DMS53 treated with DMSO at 0.1 percent for 48 hours (cell line): ENCODE measurements at regions not wholly inside any gene's neighbourhood (a gene's known extent, or its start where the extent isn't known, plus 50 kb on each side); places are given as distances from the start of the nearest gene placed in this dataset.
A peak's percentile ranks its signal among the peaks of the same experiment; 100 is the strongest.
"Not testable (repeated sequence)": the region's sequence is repeated elsewhere in the genome, so short reads cannot be mapped to it uniquely, and the experiment has no call there.

Experiments used
- DNase-seq: peaks from one replicate; lab custom pipeline; 2025; ENCODE audit not compliant: unreplicated experiment; lab: John Stamatoyannopoulos, UW

DNA sequence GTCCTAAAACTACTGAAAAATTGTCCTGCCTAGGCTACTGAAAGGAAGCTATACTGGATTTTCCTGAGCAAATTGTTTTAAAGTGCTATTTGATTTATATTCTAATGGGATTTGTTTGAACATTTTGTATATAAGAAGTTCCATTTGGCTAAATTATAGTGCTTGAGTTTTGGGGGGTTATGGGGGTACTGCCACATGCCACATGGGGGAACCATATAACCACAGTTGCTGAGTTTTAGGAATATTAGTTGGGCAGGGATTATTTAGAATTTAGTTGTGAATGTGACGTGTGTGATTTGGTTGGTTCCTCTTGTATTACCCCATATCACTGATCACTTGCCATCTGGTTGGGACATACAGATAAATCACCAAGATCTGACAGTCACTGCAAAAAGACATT lies 224.5 kb upstream of the TAPT1 start:
- DNase-seq = no peak

DNA sequence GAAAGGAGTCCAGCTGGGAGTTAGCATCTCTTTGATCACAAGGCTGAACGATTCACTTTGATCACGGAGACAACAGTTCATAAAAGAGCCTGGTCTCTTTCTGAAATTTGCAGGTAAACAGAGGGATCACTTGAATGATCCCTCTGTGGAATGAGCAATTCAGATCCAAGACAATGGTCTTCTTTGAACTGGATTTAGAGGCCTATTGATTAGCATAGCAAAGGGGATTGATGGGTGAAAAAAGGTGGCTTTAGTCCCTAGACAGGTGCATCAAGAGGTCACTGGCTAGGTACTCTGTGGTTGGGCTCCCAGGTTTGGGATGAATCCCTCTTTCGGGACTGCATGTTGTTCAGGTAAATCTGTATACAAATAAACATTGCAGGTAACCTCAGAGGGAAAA lies 223.8 kb upstream of the TAPT1 start:
- DNase-seq = no peak

- DNase-seq = no peak
Observed at GRCh38 chr4:16449406-16449805, 223.1 kb upstream of the TAPT1 start.

- DNase-seq = no peak
Observed at GRCh38 chr4:16448241-16448840, 222.1 kb upstream of the TAPT1 start.

GRCh38 chr4:16443504-16444088 lies 217.3 kb upstream of the TAPT1 start:
- peak; percentile 51 for DNase-seq

DNA sequence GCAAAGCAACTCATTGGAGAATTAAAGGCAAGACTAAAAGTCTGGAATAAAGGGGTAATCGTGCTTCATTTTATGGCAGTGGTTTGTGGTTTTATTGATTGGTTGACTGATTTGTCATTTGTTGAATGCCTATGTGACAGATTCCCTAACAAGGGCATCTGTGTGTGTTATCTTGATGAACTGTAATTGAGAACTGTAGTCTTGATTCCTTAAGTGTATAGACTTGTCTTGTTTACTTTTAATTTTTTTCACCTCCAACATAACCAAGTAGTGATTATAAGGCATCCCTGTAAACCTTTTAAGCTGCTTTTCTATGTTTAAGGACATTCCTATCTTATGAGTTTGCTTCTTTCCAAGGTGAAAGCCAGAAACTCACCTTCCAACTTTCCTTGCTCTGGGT lies 216.0 kb upstream of the TAPT1 start:
- DNase-seq = no peak

DNA sequence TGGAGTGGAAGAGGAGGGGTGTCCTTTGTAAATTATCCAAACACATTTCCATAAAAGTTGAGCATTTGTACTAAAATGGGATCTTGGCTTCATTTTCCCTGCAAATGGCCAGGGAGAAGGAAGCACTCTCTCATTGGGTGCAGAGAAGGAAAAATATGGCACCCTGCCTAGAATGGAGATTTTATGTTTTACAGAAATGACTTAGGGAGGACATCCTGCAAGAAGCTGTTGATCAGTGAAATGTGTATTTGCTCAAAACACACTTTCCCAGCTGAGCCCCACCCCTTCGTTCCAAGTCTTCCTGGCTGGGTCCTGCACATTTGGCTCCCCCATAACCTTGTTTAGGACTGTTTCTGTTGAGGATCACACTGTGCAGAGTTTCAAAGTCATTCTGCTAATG lies 213.5 kb upstream of the TAPT1 start:
- DNase-seq = no peak

- no peak for DNase-seq
Observed at GRCh38 chr4:16438986-16439385, 212.7 kb upstream of the TAPT1 start.

DNA sequence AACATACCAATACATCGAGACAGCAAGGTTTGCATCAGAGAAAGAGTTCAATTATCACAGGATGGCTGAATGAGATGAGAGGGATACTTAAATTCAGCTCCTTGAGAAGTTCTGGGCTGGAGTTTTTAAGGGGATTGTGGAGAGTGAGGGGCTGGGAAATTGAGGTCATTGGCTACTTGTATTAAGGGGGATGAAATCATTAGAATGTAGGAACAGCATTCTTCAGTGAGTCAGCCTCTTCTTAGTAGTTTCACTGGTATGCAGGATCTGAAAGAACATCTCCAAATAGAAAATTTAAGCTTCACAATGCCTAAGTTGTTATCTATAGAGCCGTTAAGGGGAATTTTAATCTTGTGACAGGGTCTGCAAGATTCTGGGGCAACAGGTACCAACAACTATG lies 211.6 kb upstream of the TAPT1 start:
- no peak for DNase-seq

DNA sequence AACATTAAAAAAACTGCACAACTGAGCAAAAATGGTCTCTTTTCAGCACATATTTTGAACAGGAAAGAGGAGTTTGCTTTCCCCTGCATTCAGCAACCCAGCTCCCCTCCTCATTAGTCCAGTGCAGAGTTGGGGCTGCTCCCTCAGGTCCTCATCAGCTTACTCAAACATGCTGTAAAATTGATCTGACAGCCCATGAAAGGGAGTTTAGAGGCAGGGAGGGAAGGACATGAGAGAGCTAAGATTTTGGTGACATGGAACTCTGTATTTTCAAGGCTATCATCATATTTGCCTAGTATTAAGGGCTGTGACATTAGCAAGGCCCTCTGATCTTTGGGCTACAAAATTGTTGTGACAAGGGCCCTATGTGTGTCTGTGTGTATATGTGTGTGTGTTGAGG lies 205.6 kb upstream of the TAPT1 start:
- no peak for DNase-seq

GRCh38 chr4:16418814-16419213 lies 192.5 kb upstream of the TAPT1 start:
- peak; percentile 32 for DNase-seq

DNA sequence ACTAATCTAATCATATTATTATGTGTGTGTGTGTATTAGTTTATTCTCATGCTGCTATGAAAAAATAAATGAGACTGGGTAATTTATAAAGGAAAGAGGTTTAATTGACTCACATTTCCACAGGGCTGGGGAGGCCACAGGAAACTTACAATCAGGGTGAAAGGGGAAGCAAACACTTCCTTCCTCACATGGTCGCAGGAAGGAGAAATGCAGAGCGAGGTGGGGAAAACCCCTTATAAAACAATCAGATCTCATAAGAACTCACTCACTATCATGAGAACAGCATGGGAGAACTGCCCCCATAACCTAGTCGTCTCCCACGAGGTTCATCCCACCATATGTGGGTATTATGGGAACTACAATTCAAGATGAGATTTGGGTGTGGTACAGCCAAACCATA lies 190.9 kb upstream of the TAPT1 start:
- no peak for DNase-seq

- no peak for DNase-seq
Observed at GRCh38 chr4:16416601-16417000, 190.3 kb upstream of the TAPT1 start.

DNA sequence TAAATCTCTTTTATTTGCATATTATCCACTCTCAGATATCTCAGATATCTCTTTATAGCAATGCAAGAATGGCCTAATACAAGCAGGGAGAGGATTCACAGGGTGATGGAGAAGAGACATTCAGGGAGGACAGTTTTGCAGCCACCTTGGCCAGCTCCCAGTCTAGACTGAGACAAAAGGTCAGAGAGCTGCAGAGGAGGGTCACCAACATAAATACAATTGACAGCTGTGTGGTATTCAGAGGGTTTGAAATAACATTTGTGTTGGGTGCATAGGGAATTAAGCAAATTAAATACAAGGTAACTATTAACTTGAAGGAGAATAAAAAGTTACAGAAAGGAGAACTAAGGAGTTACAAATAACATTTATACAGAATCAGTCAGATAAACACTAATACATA lies 189.5 kb upstream of the TAPT1 start:
- no peak for DNase-seq

- DNase-seq = no peak
Observed at GRCh38 chr4:16413814-16414555, 187.7 kb upstream of the TAPT1 start.

DNA sequence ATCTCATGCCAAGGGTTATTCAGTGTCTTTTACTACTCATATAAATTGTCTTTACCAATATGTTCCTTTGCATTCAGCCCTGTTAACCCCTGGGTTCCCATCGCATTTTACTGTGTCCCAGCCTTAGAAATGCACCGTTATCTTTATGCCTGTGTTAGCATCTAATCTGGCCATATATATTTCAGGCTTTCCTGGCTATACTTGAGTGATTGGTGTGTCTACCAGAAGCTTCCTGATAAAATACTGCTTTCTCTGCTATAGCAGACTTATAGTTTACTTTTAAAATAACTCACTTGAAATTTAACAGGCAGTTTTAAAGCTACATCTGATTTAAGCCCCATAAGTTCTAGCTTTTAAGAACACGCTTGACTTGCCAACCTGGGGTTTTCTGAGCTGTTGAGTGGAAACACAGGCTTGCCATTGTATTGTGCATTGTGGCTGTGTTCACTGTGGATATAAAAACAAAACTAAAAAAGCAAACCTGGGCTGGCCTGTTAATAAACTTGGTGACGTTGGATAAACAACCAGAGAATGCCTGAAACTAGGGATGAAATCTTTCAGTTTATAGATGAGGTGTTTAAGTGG lies 185.3 kb upstream of the TAPT1 start:
- DNase-seq = no peak

DNA sequence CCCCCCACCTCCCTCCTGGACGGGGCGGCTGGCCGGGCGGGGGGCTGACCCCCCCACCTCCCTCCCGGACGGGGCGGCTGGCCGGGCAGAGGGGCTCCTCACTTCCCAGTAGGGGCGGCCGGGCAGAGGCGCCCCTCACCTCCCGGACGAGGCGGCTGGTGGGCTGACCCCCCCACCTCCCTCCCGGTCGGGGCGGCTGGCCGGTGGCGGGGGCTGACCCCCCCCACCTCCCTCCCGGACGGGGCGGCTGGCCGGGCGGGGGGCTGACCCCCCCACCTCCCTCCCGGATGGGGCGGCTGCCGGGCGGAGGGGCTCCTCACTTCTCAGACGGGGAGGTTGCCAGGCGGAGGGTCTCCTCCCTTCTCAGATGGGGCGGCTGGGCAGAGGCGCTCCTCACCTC lies 166.9 kb upstream of the TAPT1 start:
- DNase-seq = not testable (repeated sequence)

DNA sequence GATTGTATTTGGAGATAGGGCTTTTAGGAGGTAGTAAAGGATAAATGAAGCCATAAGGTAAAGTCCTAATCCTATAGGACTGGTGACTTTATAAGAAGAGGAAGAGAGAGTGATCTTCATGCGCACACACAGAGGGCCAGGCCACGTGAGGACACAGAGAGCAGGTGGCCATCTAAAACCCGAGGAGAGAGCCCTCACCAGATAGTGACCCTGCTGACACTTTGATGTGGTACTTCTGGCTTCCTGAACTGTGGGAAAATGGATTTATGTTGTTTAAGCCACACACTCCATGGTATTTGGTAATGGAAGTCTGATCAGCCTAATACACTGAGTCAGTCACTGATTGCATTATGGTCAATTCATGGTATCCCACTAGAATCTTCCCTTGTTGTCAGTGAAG lies 164.9 kb upstream of the TAPT1 start:
- no peak for DNase-seq

- no peak for DNase-seq
Observed at GRCh38 chr4:16387448-16387847, 161.2 kb upstream of the TAPT1 start.

DNA sequence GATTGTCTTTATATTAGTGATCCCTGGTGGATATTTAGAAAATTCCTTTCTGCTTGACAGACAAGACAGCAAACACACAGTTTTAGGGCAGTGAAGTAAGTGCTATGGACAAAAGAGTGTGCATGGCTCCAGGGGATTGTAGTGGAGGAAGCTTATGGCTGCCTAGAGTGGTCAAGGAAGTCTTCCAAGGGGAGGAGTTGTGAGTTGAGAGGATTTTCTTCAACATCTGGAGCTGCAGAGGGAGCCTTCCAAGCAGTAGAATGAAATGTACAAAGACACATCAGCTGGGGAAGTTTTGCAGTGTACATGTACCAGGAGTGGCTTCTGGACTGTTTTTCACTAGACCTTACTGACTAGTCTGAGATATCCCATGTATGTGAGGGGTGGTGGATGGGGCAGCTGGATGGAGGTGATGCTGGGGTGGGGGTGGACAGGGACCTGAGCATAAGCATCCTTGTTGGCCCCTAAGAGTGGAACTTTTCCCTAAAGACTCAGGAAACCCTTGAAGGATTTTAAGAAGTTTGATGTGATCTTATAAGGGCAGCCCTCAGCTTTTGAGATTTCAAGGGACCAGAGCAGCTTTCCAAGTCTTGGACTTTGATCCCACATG lies 160.5 kb upstream of the TAPT1 start:
- DNase-seq = no peak

GRCh38 chr4:16384576-16384975 lies 158.3 kb upstream of the TAPT1 start:
- no peak for DNase-seq

GRCh38 chr4:16382571-16382970 lies 156.3 kb upstream of the TAPT1 start:
- DNase-seq = no peak
